Testis (tissue), 2 donors: ENCODE measurements at regions not wholly inside any gene's neighbourhood (a gene's known extent, or its start where the extent isn't known, plus 50 kb on each side); places are given as distances from the start of the nearest gene placed in this dataset.
A peak's percentile ranks its signal among the peaks of the same experiment; 100 is the strongest.

Experiments
- DNase-seq: peaks from one replicate; pipeline ENCODE4 v3.0.0-alpha.2; 2019
- H3K27ac ChIP-seq, 2 donors: fragments of 200-600 bp; sonication (generic); one replicate each; pipeline ENCODE4 v1.5.1; 2019
- H3K27me3 ChIP-seq: fragments of 200-600 bp; sonication (generic); one replicate; pipeline ENCODE4 v1.5.1; 2019
- H3K36me3 ChIP-seq: fragments of 200-600 bp; sonication (generic); one replicate; pipeline ENCODE4 v1.5.1; 2017; ENCODE audit warnings: low read depth; ENCODE audit errors: missing control alignments
- H3K4me1 ChIP-seq: fragments of 200-600 bp; sonication (generic); one replicate; pipeline ENCODE4 v1.5.1; 2019
- H3K4me3 ChIP-seq, 2 donors: fragments of 200-600 bp; sonication (generic); one replicate each; pipeline ENCODE4 v1.5.1; 2017 to 2019
- H3K9me3 ChIP-seq: fragments of 200-600 bp; sonication (generic); one replicate; pipeline ENCODE4 v1.5.1; 2017
- CTCF ChIP-seq, 3 experiments: fragments of 450-650 bp in 2 of 3; fragments of 200-600 bp in 1 of 3; sonication (generic) in 1 of 3; IDR thresholded peaks; one replicate each; pipeline ENCODE4 v1.5.1; 2016 to 2019; ENCODE audit warnings: antibody characterized with exemption in 3 of 3, mild to moderate bottlenecking in 2 of 3, moderate library complexity in 1 of 3
- POLR2A ChIP-seq: fragments of 450-650 bp; IDR thresholded peaks from one replicate; pipeline ENCODE4 v1.6.1; 2017; ENCODE audit warnings: antibody characterized with exemption, mild to moderate bottlenecking, moderate library complexity
- WGBS, 2 donors: methylation state at CpG; one replicate each; pipeline ENCODE4 v1.1.5; 2018; 5-methylcytosine and 5-hydroxymethylcytosine counted together
- intact Hi-C: fragments of 100-400 bp; cut with DNase I; formaldehyde crosslinking; loops from one replicate; pipeline ENCODE4 v1.15.1; 2023; ENCODE audit warnings: low total_unique reads

- DNase-seq, result peak; percentile 61
- TF ChIP-seq POLR2A (no peak), CTCF (IDR thresholded peaks at IDR 0.05) (no peak)
- Histone ChIP-seq H3K27ac (peak overlapping the region; percentile 12 to 88), H3K27me3 (no peaks in the 10 kb centered on the region), H3K4me1 (peaks cover 8% of the 10 kb centered on the region), H3K9me3 (no peaks in the 10 kb centered on the region), H3K4me3 (no peak overlapping the region), H3K36me3 (no peaks in the 10 kb centered on the region)
- intact Hi-C loops, result no loop called here
- WGBS, 2 donors, result 40 to 57% methylated on average over 1 of the region's 1 CpG
Observed at GRCh38 chr4:147361726-147362125, 119.2 kb upstream of the EDNRA start.

- Histone ChIP-seq H3K27me3 (no peaks in the 10 kb centered on the region), H3K36me3 (no peaks in the 10 kb centered on the region), H3K9me3 (no peaks in the 10 kb centered on the region), H3K4me3 (no peak overlapping the region), H3K27ac (peak overlapping the region; percentile 12 to 88), H3K4me1 (peaks cover 8% of the 10 kb centered on the region)
- intact Hi-C loops, result no loop called here
- WGBS, 2 donors, result 44 to 47% methylated on average over 4 of the region's 4 CpGs
- DNase-seq, result peak; percentile 70
- no peak for TF ChIP-seq CTCF (IDR thresholded peaks at IDR 0.05)
Observed at GRCh38 chr4:147362938-147363337, 118.0 kb upstream of the EDNRA start.

GRCh38 chr4:147363514-147363913 is 117.4 kb upstream of the EDNRA start:
- no peak overlapping the region for H3K4me3 ChIP-seq
- no peak for DNase-seq
- H3K36me3 ChIP-seq, result no peaks in the 10 kb centered on the region
- TF ChIP-seq CTCF (IDR thresholded peaks at IDR 0.05), result no peak
- TF ChIP-seq POLR2A, result no peak
- no peaks in the 10 kb centered on the region for H3K9me3 ChIP-seq
- intact Hi-C loops, result no loop called here
- 93 to 94% methylated on average over 2 of the region's 2 CpGs for WGBS, 2 donors
- H3K27me3 ChIP-seq, result no peaks in the 10 kb centered on the region
- H3K27ac ChIP-seq, result no peak overlapping the region
- peaks cover 8% of the 10 kb centered on the region for H3K4me1 ChIP-seq

GRCh38 chr4:147365396-147365795 is 115.5 kb upstream of the EDNRA start:
- 75 to 82% methylated on average over 3 of the region's 3 CpGs for WGBS, 2 donors
- H3K27me3 ChIP-seq, result no peaks in the 10 kb centered on the region
- no peaks in the 10 kb centered on the region for H3K36me3 ChIP-seq
- H3K27ac ChIP-seq, result no peak overlapping the region
- TF ChIP-seq CTCF (IDR thresholded peaks at IDR 0.05) (no peak), POLR2A (no peak)
- H3K4me1 ChIP-seq, result peaks cover 8% of the 10 kb centered on the region
- no peak for DNase-seq
- H3K9me3 ChIP-seq, result no peaks in the 10 kb centered on the region
- intact Hi-C loops, result no loop called here
- no peak overlapping the region for H3K4me3 ChIP-seq

GRCh38 chr4:147366164-147366563 is 114.7 kb upstream of the EDNRA start:
- 94 to 95% methylated on average over 3 of the region's 3 CpGs for WGBS, 2 donors
- H3K4me3 ChIP-seq, result no peak overlapping the region
- intact Hi-C loops, result no loop called here

More at GRCh38 chr4:147366164-147366563, 114.7 kb upstream of the EDNRA start:
- H3K9me3 ChIP-seq, result no peaks in the 10 kb centered on the region
- H3K36me3 ChIP-seq, result no peaks in the 10 kb centered on the region
- H3K4me1 ChIP-seq, result peaks cover 8% of the 10 kb centered on the region
- TF ChIP-seq POLR2A, result no peak
- TF ChIP-seq CTCF (IDR thresholded peaks at IDR 0.05), result no peak
- no peak overlapping the region for H3K27ac ChIP-seq
- DNase-seq, result no peak
- no peaks in the 10 kb centered on the region for H3K27me3 ChIP-seq
